Keratinocyte (primary cell): ENCODE measurements at regions not wholly inside any gene's neighbourhood (a gene's known extent, or its start where the extent isn't known, plus 50 kb on each side); places are given as distances from the start of the nearest gene placed in this dataset.

Experiments used
- DNase-seq: peaks from one replicate; pipeline ENCODE4 v3.0.0-alpha.2; 2011; ENCODE audit warnings: low read depth, missing footprints, low spot score
- FAIRE-seq: peaks from 2 replicates; lab custom pipeline; 2011; peaks lifted over from hg19 to GRCh38; lab: Jason Lieb, UNC
- H2AFZ ChIP-seq: 2 replicates; pipeline ENCODE4 v1.6.0; 2012; ENCODE audit warnings: low read length, control low read depth, inconsistent platforms; ENCODE audit not compliant: control insufficient read depth
- H3K27ac ChIP-seq: 2 replicates; pipeline ENCODE4 v1.5.1; 2011; ENCODE audit warnings: low read length; ENCODE audit not compliant: control insufficient read depth, insufficient read depth
- H3K27me3 ChIP-seq: 3 replicates; pipeline ENCODE4 v1.6.0; 2011; ENCODE audit warnings: low read length; ENCODE audit not compliant: control insufficient read depth, insufficient read depth; ENCODE audit errors: extremely low read depth
- H3K36me3 ChIP-seq, 2 experiments: 2 replicates in 1 of 2; 3 replicates in 1 of 2; pipeline ENCODE4 v1.5.1; 2011; ENCODE audit warnings: low read length in 2 of 2, mild to moderate bottlenecking in 1 of 2; ENCODE audit not compliant: control insufficient read depth in 2 of 2, insufficient read depth in 2 of 2; ENCODE audit errors: extremely low read depth in 1 of 2
- H3K4me1 ChIP-seq: 3 replicates; pipeline ENCODE4 v1.5.1; 2011; ENCODE audit warnings: low read length; ENCODE audit not compliant: control insufficient read depth, insufficient read depth; ENCODE audit errors: extremely low read depth
- H3K4me2 ChIP-seq: 3 replicates; pipeline ENCODE4 v1.6.0; 2011; ENCODE audit warnings: low read depth, low read length; ENCODE audit not compliant: control insufficient read depth, insufficient read depth; ENCODE audit errors: extremely low read depth
- H3K4me3 ChIP-seq, 3 experiments: fragments of 200-600 bp in 1 of 3; sonication (generic) in 1 of 3; 2 replicates in 2 of 3; 3 replicates in 1 of 3; pipeline ENCODE4 v1.5.1; 2011 to 2016; ENCODE audit warnings: low read length in 3 of 3, mild to moderate bottlenecking in 3 of 3, control low read depth in 2 of 3, inconsistent platforms in 1 of 3, low read depth in 1 of 3, mixed read lengths in 1 of 3, mixed run types in 1 of 3, moderate library complexity in 1 of 3; ENCODE audit not compliant: control insufficient read depth in 2 of 3, insufficient read depth in 2 of 3; ENCODE audit errors: extremely low read depth in 1 of 3
- H3K79me2 ChIP-seq: 2 replicates; pipeline ENCODE4 v1.6.0; 2012; ENCODE audit warnings: low read length; ENCODE audit not compliant: control insufficient read depth, insufficient read depth
- H3K9ac ChIP-seq: 3 replicates; pipeline ENCODE4 v1.6.0; 2011; ENCODE audit warnings: low read length; ENCODE audit not compliant: control insufficient read depth, insufficient read depth; ENCODE audit errors: extremely low read depth
- H3K9me1 ChIP-seq: 3 replicates; pipeline ENCODE4 v1.6.0; 2011; ENCODE audit warnings: low read length; ENCODE audit not compliant: control insufficient read depth, insufficient read depth; ENCODE audit errors: extremely low read depth
- H3K9me3 ChIP-seq: 2 replicates; pipeline ENCODE4 v1.5.1; 2012; ENCODE audit warnings: low read depth, low read length; ENCODE audit not compliant: control insufficient read depth
- H4K20me1 ChIP-seq: 3 replicates; pipeline ENCODE4 v1.6.0; 2011; ENCODE audit warnings: low read length; ENCODE audit not compliant: control insufficient read depth, insufficient read depth; ENCODE audit errors: extremely low read depth
- EZH2 ChIP-seq: IDR thresholded peaks from one replicate; pipeline ENCODE4 v1.6.1; 2012; ENCODE audit warnings: inconsistent platforms, mild to moderate bottlenecking, low read length, moderate library complexity
- dilution Hi-C: fragments of 300-500 bp; cut with MboI; formaldehyde crosslinking; loops from one replicate; pipeline ENCODE4 v1.7.0; 2020; ENCODE audit warnings: low sequenced_read_pairs; ENCODE audit not compliant: extremely low pct_ligation_motif_present
- TF ChIP-seq, protein P1 (sequence below), 3 experiments: IDR thresholded peaks in 1 of 3; conservative IDR thresholded peaks in 1 of 3; optimal IDR thresholded peaks in 1 of 3; 2 replicates in 2 of 3; 3 replicates in 1 of 3; pipeline versions ENCODE3 to v1.5.1; 2011; ENCODE audit warnings: low read length in 3 of 3, mild to moderate bottlenecking in 3 of 3, moderate library complexity in 2 of 3, control low read depth in 1 of 3, inconsistent platforms in 1 of 3; ENCODE audit not compliant: insufficient read depth in 2 of 3; ENCODE audit errors: extremely low read depth in 1 of 3

DNA sequence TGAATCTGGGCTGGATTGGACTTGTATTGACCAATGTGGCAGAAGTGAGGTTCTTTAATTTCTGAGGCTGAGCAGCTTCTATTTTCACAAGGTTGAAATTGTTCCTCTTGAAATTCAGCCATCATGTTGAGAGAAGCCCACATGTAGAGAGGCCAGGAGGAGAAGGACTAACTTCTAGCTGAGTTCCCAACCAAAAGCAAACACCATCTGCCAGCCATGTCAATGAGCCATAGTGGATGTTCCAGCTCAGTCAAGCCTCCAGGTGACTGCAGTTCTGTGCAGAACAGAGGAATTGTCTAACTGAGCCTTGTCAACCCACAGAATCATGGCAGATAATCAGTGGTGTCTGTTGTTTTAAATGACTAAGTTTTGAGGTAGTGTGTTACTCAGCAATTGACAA lies 110.6 kb upstream of the ACVR1 start:
- Histone ChIP-seq H3K36me3 (no peaks in the 10 kb centered on the region), H3K27me3 (peaks cover 3% of the 10 kb centered on the region), H3K9ac (no peak overlapping the region), H3K79me2 (no peaks in the 10 kb centered on the region), H3K4me1 (no peaks in the 10 kb centered on the region), H3K4me2 (no peak overlapping the region), H3K9me1 (no peaks in the 10 kb centered on the region), H4K20me1 (no peaks in the 10 kb centered on the region), H3K9me3 (no peaks in the 10 kb centered on the region), H2AFZ (no peak overlapping the region), H3K4me3 (no peak overlapping the region), H3K27ac (no peak overlapping the region)
- DNase-seq = no peak
- FAIRE-seq = no peak
- TF ChIP-seq, protein P1, sequence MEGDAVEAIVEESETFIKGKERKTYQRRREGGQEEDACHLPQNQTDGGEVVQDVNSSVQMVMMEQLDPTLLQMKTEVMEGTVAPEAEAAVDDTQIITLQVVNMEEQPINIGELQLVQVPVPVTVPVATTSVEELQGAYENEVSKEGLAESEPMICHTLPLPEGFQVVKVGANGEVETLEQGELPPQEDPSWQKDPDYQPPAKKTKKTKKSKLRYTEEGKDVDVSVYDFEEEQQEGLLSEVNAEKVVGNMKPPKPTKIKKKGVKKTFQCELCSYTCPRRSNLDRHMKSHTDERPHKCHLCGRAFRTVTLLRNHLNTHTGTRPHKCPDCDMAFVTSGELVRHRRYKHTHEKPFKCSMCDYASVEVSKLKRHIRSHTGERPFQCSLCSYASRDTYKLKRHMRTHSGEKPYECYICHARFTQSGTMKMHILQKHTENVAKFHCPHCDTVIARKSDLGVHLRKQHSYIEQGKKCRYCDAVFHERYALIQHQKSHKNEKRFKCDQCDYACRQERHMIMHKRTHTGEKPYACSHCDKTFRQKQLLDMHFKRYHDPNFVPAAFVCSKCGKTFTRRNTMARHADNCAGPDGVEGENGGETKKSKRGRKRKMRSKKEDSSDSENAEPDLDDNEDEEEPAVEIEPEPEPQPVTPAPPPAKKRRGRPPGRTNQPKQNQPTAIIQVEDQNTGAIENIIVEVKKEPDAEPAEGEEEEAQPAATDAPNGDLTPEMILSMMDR (optimal IDR thresholded peaks at IDR 0.05 in 1 of 3, IDR thresholded peaks at IDR 0.05 in 1 of 3, conservative IDR thresholded peaks at IDR 0.05 in 1 of 3; ENCODE audit: extremely low read depth in 1 of 3, insufficient read depth in 2 of 3, low read length in 3 of 3) = no peak
- no peak for TF ChIP-seq EZH2
- dilution Hi-C loops = no loop called here

DNA sequence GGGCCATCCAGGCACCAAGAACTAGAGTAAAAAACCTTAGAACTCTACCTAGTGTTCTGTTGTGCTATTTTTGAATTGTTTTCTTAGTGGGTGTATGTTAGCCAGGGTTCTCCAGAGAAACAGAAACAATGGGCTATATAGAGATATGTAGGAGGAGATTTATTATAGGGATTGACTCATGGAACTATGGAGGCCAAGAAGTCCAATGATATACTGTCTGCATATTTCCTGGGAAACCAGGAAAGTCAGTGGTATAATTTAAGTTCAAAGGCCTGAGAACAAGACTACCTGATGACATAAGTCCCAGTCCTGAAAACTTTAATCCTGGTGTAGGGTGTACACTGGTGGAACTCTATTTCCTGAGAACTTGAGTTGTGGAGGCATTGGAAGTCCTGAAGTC lies 108.7 kb upstream of the ACVR1 start:
- H3K27me3 ChIP-seq = peaks cover 3% of the 10 kb centered on the region
- DNase-seq = no peak
- no peak overlapping the region for H2AFZ ChIP-seq
- dilution Hi-C loops = no loop called here
- no peak overlapping the region for H3K4me3 ChIP-seq
- H4K20me1 ChIP-seq = no peaks in the 10 kb centered on the region
- H3K9me1 ChIP-seq = no peaks in the 10 kb centered on the region
- H3K4me2 ChIP-seq = no peak overlapping the region
- no peaks in the 10 kb centered on the region for H3K36me3 ChIP-seq
- no peaks in the 10 kb centered on the region for H3K79me2 ChIP-seq
- no peak for TF ChIP-seq EZH2
- TF ChIP-seq, protein P1 (optimal IDR thresholded peaks at IDR 0.05 in 1 of 3, IDR thresholded peaks at IDR 0.05 in 1 of 3, conservative IDR thresholded peaks at IDR 0.05 in 1 of 3; ENCODE audit: extremely low read depth in 1 of 3, insufficient read depth in 2 of 3, low read length in 3 of 3) = no peak
- H3K9ac ChIP-seq = no peak overlapping the region
- H3K27ac ChIP-seq = no peak overlapping the region
- no peaks in the 10 kb centered on the region for H3K9me3 ChIP-seq
- no peaks in the 10 kb centered on the region for H3K4me1 ChIP-seq
- no peak for FAIRE-seq
